IMR-90 (cell line): ENCODE measurements at regions not wholly inside any gene's neighbourhood (a gene's known extent, or its start where the extent isn't known, plus 50 kb on each side); places are given as distances from the start of the nearest gene placed in this dataset.

Experiments
- ATAC-seq: fragments of 200-7000 bp; cut with Tn5 transposase; 2 replicates; pipeline ENCODE4 v1.9.1; 2020; ENCODE audit warnings: low read depth, mild to moderate bottlenecking, moderate library complexity
- BruUV-seq: library from RNA; stranded (reverse); fragments of 400-500 nt; replicated peaks from 2 replicates; lab custom pipeline; 2021; lab: Mats Ljungman, UMichigan
- CTCF ChIA-PET: fragments of 300-600 bp; formaldehyde crosslinking; extraction: SDS; loops from one replicate; lab custom pipeline; 2021; ENCODE audit warnings: antibody characterized with exemption; lab: Yijun Ruan, JAX
- POLR2A ChIA-PET: fragments of 300-600 bp; sonication (Branson Sonifier 250); formaldehyde crosslinking; loops from one replicate; lab custom pipeline; 2022; ENCODE audit warnings: antibody characterized with exemption; ENCODE audit not compliant: unreplicated experiment; lab: Charles Lee
- DNase-seq: peaks from one replicate; pipeline ENCODE4 v3.0.0; 2013
- H2AFZ ChIP-seq: replicated peaks from 2 replicates; pipeline ENCODE3; 2013; ENCODE audit warnings: low read length, mild to moderate bottlenecking; ENCODE audit not compliant: poor library complexity
- H2AK5ac ChIP-seq: 2 replicates; pipeline ENCODE4 v1.6.1; 2013; ENCODE audit warnings: low read depth, low read length, inconsistent platforms
- H2AK9ac ChIP-seq: replicated peaks from 2 replicates; pipeline ENCODE3; 2013; ENCODE audit warnings: mild to moderate bottlenecking, low read depth, low read length, moderate library complexity; ENCODE audit not compliant: poor library complexity
- H2BK120ac ChIP-seq: 2 replicates; pipeline ENCODE4 v1.6.1; 2013; ENCODE audit warnings: low read depth, low read length, inconsistent platforms
- H2BK15ac ChIP-seq: 3 replicates; pipeline ENCODE4 v1.6.1; 2013; ENCODE audit warnings: low read depth, low read length, inconsistent platforms
- H2BK20ac ChIP-seq: 2 replicates; pipeline ENCODE4 v1.6.1; 2013; ENCODE audit warnings: low read depth, mild to moderate bottlenecking, inconsistent platforms, low read length, moderate library complexity
- H2BK5ac ChIP-seq: 2 replicates; pipeline ENCODE4 v1.6.1; 2013; ENCODE audit warnings: mild to moderate bottlenecking, low read depth, low read length, inconsistent platforms; ENCODE audit not compliant: poor library complexity, severe bottlenecking
- H3K14ac ChIP-seq: replicated peaks from 2 replicates; pipeline ENCODE4 v1.6.1; 2013; ENCODE audit warnings: low read depth, low read length, inconsistent platforms
- H3K18ac ChIP-seq: 2 replicates; pipeline ENCODE4 v1.6.1; 2013; ENCODE audit warnings: low read depth, low read length, control low read depth
- H3K23ac ChIP-seq: 2 replicates; pipeline ENCODE4 v1.6.1; 2013; ENCODE audit warnings: low read depth, low read length, inconsistent platforms
- H3K27ac ChIP-seq: 2 replicates; pipeline ENCODE4 v1.5.1; 2013; ENCODE audit warnings: mild to moderate bottlenecking, control low read depth, low read length; ENCODE audit not compliant: insufficient read depth
- H3K27me3 ChIP-seq: 2 replicates; pipeline ENCODE4 v1.6.1; 2013; ENCODE audit warnings: low read length; ENCODE audit not compliant: control insufficient read depth, insufficient read depth
- H3K36me3 ChIP-seq: 2 replicates; pipeline ENCODE4 v1.6.1; 2013; ENCODE audit warnings: low read length, mixed read lengths; ENCODE audit not compliant: control insufficient read depth, insufficient read depth
- H3K4ac ChIP-seq: 2 replicates; pipeline ENCODE4 v1.6.1; 2013; ENCODE audit warnings: low read depth, low read length, inconsistent platforms
- H3K4me1 ChIP-seq: 2 replicates; pipeline ENCODE4 v1.6.1; 2013; ENCODE audit warnings: low read length, mixed read lengths; ENCODE audit not compliant: control insufficient read depth, insufficient read depth
- H3K4me2 ChIP-seq: 2 replicates; pipeline ENCODE4 v1.6.1; 2013; ENCODE audit warnings: low read depth, mild to moderate bottlenecking, control low read depth, low read length, moderate library complexity
- H3K4me3 ChIP-seq: 2 replicates; pipeline ENCODE4 v1.5.1; 2013; ENCODE audit warnings: low read depth, mild to moderate bottlenecking, control low read depth, low read length, moderate library complexity; ENCODE audit not compliant: insufficient read depth
- H3K56ac ChIP-seq: 2 replicates; pipeline ENCODE4 v1.6.1; 2013; ENCODE audit warnings: low read length, inconsistent platforms; ENCODE audit not compliant: insufficient read depth; ENCODE audit errors: extremely low read depth
- H3K79me1 ChIP-seq, 2 experiments: 2 replicates each; pipeline ENCODE4 v1.6.1; 2013; ENCODE audit warnings: low read length in 2 of 2, inconsistent platforms in 1 of 2, low read depth in 1 of 2
- H3K9ac ChIP-seq: 2 replicates; pipeline ENCODE4 v1.6.1; 2013; ENCODE audit warnings: low read depth, low read length, control low read depth
- H3K9me1 ChIP-seq: 2 replicates; pipeline ENCODE4 v1.6.1; 2013; ENCODE audit warnings: low read length, inconsistent platforms; ENCODE audit not compliant: insufficient read depth
- H3K9me3 ChIP-seq: 2 replicates; pipeline ENCODE4 v1.6.1; 2013; ENCODE audit warnings: low read length; ENCODE audit not compliant: control insufficient read depth, insufficient read depth
- H4K20me1 ChIP-seq: 2 replicates; pipeline ENCODE4 v1.6.1; 2013; ENCODE audit warnings: low read length, inconsistent platforms; ENCODE audit not compliant: insufficient read depth
- H4K5ac ChIP-seq: 2 replicates; pipeline ENCODE4 v1.6.1; 2013; ENCODE audit warnings: mild to moderate bottlenecking, low read depth, low read length, control low read depth
- H4K8ac ChIP-seq, 2 experiments: 2 replicates each; pipeline ENCODE4 v1.6.1; 2013; ENCODE audit warnings: low read depth in 2 of 2, low read length in 2 of 2, control low read depth in 1 of 2, inconsistent platforms in 1 of 2
- H4K91ac ChIP-seq: 2 replicates; pipeline ENCODE4 v1.6.1; 2013; ENCODE audit warnings: low read depth, low read length, inconsistent platforms; ENCODE audit not compliant: insufficient read depth
- BHLHE40 ChIP-seq: fragments of 150-350 bp; IDR thresholded peaks from 2 replicates; pipeline ENCODE4 v1.6.1; 2016; ENCODE audit warnings: mild to moderate bottlenecking, low read depth, low read length
- CEBPB ChIP-seq: IDR thresholded peaks from 2 replicates; pipeline ENCODE4 v1.6.1; 2012; ENCODE audit warnings: low read depth, low read length, improper control_type of control experiment
- CHD1 ChIP-seq: IDR thresholded peaks from 2 replicates; pipeline ENCODE4 v1.6.1; 2012; ENCODE audit warnings: low read depth, low read length, improper control_type of control experiment
- CTCF ChIP-seq: conservative IDR thresholded peaks from 2 replicates; pipeline ENCODE4 v1.5.1; 2012; ENCODE audit warnings: mild to moderate bottlenecking, low read depth, low read length, improper control_type of control experiment
- ELK1 ChIP-seq: fragments of 150-350 bp; IDR thresholded peaks from 2 replicates; pipeline ENCODE4 v1.6.1; 2016; ENCODE audit warnings: low read depth, mild to moderate bottlenecking, low read length, moderate library complexity, borderline replicate concordance
- FOS ChIP-seq: fragments of 150-350 bp; IDR thresholded peaks from 2 replicates; pipeline ENCODE4 v1.6.1; 2016; ENCODE audit warnings: low read depth, low read length
- MAFK ChIP-seq: IDR thresholded peaks from 2 replicates; pipeline ENCODE4 v1.6.1; 2012; ENCODE audit warnings: low read depth, low read length, improper control_type of control experiment
- MAZ ChIP-seq: IDR thresholded peaks from 2 replicates; pipeline ENCODE4 v1.6.1; 2012; ENCODE audit warnings: low read depth, mild to moderate bottlenecking, low read length, improper control_type of control experiment, moderate library complexity, borderline replicate concordance
- MXI1 ChIP-seq: IDR thresholded peaks from 2 replicates; pipeline ENCODE4 v1.6.1; 2012; ENCODE audit warnings: low read depth, mild to moderate bottlenecking, low read length, moderate library complexity, borderline replicate concordance
- NFE2L2 ChIP-seq: fragments of 150-350 bp; IDR thresholded peaks from 2 replicates; pipeline ENCODE4 v1.6.1; 2016; ENCODE audit warnings: low read depth, mild to moderate bottlenecking, low read length
- POLR2A ChIP-seq: IDR thresholded peaks from 2 replicates; pipeline ENCODE4 v1.6.1; 2012; ENCODE audit warnings: mild to moderate bottlenecking, low read depth, low read length
- RAD21 ChIP-seq: IDR thresholded peaks from 2 replicates; pipeline ENCODE4 v1.6.1; 2012; ENCODE audit warnings: low read length, improper control_type of control experiment
- RCOR1 ChIP-seq: IDR thresholded peaks from 2 replicates; pipeline ENCODE4 v1.6.1; 2012; ENCODE audit warnings: mild to moderate bottlenecking, low read length, improper control_type of control experiment; ENCODE audit not compliant: insufficient replicate concordance
- RFX5 ChIP-seq: IDR thresholded peaks from 2 replicates; pipeline ENCODE4 v1.8.0; 2012; ENCODE audit warnings: low read depth, mild to moderate bottlenecking, low read length, moderate library complexity
- SMC3 ChIP-seq: fragments of 150-350 bp; IDR thresholded peaks from 2 replicates; pipeline ENCODE4 v1.6.1; 2016; ENCODE audit warnings: low read depth, mild to moderate bottlenecking, antibody characterized with exemption, low read length, moderate library complexity
- USF2 ChIP-seq: fragments of 150-350 bp; IDR thresholded peaks from 2 replicates; pipeline ENCODE4 v1.6.1; 2017; ENCODE audit warnings: mild to moderate bottlenecking, antibody characterized with exemption, low read length, low read depth
- WGBS, 2 experiments: methylation state at CpG; one replicate each; pipeline versions ENCODE4 v1.1.5 to v1.1.7; 2013; ENCODE audit warnings: missing lambda C conversion rate in 2 of 2; ENCODE audit not compliant: insufficient read length in 1 of 2; ENCODE audit errors: extremely low coverage in 2 of 2; 5-methylcytosine and 5-hydroxymethylcytosine counted together
- dilution Hi-C: fragments of 300-500 bp; cut with HindIII; formaldehyde crosslinking; loops from one replicate; pipeline ENCODE4 v1.14.3; 2018; ENCODE audit warnings: low sequenced_read_pairs; ENCODE audit not compliant: unreplicated experiment
- in situ Hi-C: fragments of 300-500 bp; cut with MboI; formaldehyde crosslinking; loops from 3 replicates; pipeline ENCODE4 v1.14.3; 2019; ENCODE audit warnings: low sequenced_read_pairs, inconsistent platforms, mixed read lengths
- intact Hi-C: fragments of 100-400 bp; cut with micrococcal nuclease; formaldehyde crosslinking; loops from 2 replicates; pipeline ENCODE4 v1.10.0; 2022

GRCh38 chr5:164345853-164346252, 840.4 kb downstream of the MAT2B start:
- ChIA-PET POLR2A (no interaction called here), CTCF (no interaction called here)
- H3K4me1 ChIP-seq = peaks cover 2% of the 10 kb centered on the region
- no peak overlapping the region for H4K5ac ChIP-seq
- no peak overlapping the region for H3K23ac ChIP-seq
- no peak overlapping the region for H3K4ac ChIP-seq
- H4K91ac ChIP-seq = no peak overlapping the region
- H3K56ac ChIP-seq = no peak overlapping the region
- no peaks in the 10 kb centered on the region for H3K27me3 ChIP-seq
- DNase-seq = no peak
- no peaks in the 10 kb centered on the region for H3K79me1 ChIP-seq
- H3K14ac ChIP-seq = no peak overlapping the region
- H3K9me1 ChIP-seq = no peaks in the 10 kb centered on the region; the same call in 1 of the 2 replicates
- ATAC-seq = no peak
- H3K9me3 ChIP-seq = no peaks in the 10 kb centered on the region
- no peak overlapping the region for H3K4me3 ChIP-seq
- H2AK9ac ChIP-seq = no peak overlapping the region
- TF ChIP-seq SMC3 (no peak), POLR2A (no peak), CTCF (no peak), MXI1 (no peak), FOS (no peak), ELK1 (no peak), CEBPB (no peak), MAZ (no peak), MAFK (no peak), RCOR1 (no peak), RFX5 (no peak), RAD21 (no peak), CHD1 (no peak), BHLHE40 (no peak), USF2 (no peak), NFE2L2 (no peak)
- H3K18ac ChIP-seq = no peak overlapping the region
- H3K9ac ChIP-seq = no peak overlapping the region
- dilution Hi-C loops = no loop called here
- H4K8ac ChIP-seq = no peak overlapping the region
- H2AK5ac ChIP-seq = no peak overlapping the region
- WGBS, 2 experiments = no CpG with 5 or more reads among the region's 3 CpGs
- no peaks in the 10 kb centered on the region for H3K36me3 ChIP-seq
- H2BK15ac ChIP-seq = no peak overlapping the region
- no peak overlapping the region for H2BK20ac ChIP-seq
- no peaks in the 10 kb centered on the region for H4K20me1 ChIP-seq
- no peak overlapping the region for H2BK5ac ChIP-seq
- in situ Hi-C loops = no loop called here
- no peak overlapping the region for H3K27ac ChIP-seq
- BruUV-seq = no TSS peak
- H2BK120ac ChIP-seq = no peak overlapping the region
- no peak overlapping the region for H2AFZ ChIP-seq
- intact Hi-C loops = no loop called here
- no peak overlapping the region for H3K4me2 ChIP-seq
